Hematopoietic multipotent progenitor cell treated with erythropoietin and hydrocortisone succinate and interleukin-3 and kit ligand, for 17 days (in vitro differentiated cells): ENCODE measurements at regions not wholly inside any gene's neighbourhood (a gene's known extent, or its start where the extent isn't known, plus 50 kb on each side); places are given as distances from the start of the nearest gene placed in this dataset.

ENCODE experiments used
- DNase-seq: peaks from one replicate; pipeline ENCODE4 v3.0.0-alpha.2; 2015; ENCODE audit warnings: low spot score

DNA sequence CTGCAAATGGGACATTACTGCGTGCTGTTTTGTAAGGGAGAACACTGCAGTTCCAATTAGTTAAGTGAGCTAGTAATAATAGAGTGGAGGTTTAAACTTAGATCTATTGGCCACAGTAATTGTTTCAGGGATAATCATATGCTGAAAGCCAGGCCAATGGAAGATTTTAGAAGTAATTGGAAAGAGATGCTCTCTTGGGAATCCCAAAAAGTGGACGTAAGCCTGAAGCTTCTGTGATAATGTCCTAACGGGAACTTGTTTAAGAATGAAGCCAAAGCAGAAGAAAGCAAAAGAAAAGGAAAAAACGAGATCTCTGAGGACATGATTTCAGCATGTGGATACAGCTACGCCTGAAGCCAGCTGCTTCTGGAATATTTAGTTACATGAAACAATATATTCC is 594.6 kb downstream of the SLC4A3 start:
- no peak for DNase-seq

DNA sequence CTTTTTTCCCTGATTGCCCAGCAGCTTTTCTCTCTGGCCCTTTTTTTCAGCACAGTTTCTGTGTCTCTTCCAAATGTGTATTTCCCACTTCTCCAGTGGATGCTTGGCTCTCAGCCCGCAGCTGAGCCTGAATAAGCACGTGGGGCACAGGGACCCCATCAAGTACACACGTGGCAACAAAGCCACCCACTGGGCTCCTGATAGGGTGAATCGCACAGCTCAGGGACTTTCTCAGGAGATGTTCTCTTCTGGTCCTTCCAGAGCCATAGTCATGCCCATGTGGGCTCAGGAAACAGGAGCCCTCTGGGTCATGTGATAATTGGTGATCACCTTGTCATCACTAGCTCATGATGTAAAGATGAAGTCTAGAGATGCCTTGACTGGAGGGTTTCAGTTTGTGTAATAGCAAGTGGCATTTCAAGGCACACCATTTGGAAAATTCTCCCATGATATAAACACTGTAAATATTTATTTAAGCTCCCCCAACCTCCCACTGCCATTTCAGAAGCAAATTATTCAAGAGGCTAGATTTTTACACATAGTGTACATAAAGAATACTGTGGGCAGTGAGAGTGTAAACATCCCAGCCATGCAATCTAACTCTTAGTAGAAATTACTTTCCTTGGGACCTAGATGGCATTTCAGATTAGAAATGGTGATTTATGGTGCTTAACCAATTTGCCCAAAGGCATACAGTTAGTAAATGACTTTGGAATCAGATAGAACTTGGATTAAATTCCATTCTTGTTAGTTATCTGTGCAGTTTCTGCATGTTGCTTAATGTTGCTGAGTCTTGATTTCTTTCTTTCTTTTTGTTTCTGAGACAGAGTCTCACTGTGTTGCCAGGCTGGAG is 597.5 kb downstream of the SLC4A3 start:
- DNase-seq, result no peak

DNA sequence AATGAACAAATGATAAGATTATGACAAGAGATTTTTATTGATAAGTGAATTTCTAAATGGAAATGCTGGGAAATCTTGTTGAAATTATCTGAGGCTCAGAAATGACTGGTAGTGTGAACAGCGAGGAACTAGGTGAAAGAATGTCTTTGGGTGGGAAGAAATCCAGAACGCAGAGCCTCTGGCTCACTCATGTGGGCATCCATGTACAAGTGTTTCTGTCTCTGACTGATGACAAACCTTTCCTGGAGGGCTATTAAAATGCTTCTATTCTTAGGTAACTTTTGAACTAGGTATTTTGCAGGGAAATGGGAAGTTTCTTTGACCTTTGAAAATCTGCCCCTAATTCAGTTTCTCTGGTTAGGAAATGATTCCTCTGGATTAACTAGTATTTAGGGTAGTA is 598.6 kb downstream of the SLC4A3 start:
- no peak for DNase-seq

DNA sequence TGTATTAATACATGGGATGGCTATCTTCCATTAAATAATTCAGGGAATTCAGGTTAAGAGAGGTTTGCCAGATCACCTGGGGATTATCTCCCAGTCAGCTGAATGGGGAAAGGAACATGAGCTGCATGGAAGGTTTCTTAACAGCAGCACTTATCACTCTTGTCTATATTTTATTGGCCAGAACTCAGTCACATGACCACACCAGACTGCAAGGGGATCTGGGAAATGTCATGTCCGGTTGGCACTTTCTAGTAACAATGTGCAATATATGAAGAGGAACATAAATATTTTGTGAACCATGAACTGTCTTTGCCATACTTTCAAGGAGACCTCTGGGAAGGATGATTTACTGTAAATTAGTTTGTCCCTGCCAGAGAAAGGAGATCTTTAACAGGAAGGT is 599.1 kb downstream of the SLC4A3 start:
- no peak for DNase-seq

DNA sequence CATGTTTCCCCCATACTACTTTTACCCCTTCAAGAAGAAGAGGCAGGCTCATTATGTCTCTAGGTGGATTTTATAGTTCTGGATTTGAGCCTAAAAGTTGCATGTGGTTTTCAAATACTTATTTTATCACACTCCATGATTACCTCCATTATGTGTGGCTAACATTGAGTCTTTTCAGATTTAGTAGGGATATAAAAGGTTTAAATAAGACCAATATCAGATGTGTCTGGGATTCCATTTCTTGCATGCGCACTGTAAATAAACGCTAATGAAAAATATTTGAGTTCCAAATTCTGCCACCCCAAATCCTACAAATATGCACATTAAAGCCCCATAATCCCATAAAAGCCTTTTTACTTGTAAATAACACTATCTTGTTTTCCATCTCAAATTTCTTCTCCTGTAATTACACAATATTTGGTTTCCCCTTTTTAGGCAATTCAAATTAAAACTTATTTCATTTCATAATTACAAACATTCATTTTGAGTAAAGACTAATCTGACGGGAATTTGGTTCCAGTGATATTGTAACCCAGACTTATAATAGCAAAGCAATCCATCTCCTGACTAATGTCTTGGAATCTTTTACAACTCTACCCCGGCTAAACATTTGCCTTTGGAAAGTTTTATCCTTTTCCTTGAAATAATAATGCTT is 600.0 kb downstream of the SLC4A3 start:
- no peak for DNase-seq

DNA sequence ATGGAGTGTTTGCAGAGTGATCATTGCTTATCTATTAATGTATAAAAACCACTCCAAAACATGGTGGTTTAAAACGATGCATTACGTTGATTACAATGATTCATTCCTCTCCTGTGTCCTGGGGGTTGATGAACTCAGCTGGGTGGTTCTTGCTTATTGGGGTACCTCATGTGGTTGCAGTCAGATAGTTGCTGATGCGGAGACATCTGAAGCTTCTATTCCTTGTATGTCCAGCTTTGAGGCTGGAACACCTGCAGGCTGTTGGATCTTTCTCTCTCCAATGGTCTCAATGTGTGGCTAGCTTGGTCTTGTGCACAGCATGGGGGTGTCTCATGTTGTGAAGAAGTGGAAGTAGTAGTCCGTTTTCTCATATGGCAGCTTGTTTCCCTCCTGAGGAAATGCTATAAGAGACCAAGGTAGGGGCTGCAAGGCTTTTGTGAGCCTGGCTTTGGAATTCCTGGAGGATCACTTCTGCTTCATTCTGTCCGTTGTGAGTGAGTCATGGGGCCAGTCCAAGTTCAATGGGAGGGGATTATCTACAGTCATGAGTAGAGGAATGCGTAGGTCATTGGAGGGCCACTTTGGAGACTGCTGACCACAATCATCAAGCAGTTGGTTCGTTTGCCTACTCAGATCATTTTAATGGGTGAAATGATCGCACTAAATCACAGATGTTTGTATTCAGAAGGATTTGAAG is 601.0 kb downstream of the SLC4A3 start:
- no peak for DNase-seq

DNA sequence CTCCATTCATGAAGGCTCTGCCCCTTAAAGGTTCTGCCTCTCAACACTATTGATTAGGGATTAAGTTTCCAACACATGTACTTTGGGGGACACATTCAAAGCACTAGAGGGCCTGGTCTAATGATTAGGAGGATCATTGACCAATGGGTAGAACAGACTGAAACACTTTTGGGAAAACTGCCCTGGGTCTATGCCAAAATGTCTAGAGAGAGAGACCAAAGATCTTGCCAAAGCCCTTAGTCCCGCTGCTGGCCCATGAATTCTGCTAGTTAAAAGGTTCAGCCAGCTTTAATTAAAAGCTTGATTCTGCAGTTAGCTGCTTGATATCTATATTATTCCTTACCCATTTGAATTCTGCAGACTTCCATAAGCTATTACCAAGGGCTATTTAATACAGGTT is 613.2 kb downstream of the SLC4A3 start:
- DNase-seq, result no peak

DNA sequence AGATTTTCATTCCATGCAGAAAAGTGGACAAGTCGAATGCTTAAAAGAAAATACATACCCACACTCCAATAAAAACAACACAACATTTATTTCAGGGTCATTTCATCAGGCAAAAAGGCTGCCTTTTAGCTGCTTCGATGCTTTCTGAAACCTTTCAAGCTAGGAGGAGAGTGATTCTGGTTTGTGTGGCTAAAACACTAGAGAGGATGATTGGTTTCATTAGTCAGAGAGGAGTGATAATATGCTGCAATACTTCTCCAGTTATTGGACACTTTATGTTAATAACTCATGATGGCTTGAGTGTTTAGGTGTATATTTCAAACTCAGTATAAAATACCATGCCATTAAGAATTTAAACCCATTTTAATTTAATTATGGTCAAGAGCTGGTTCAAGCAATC is 614.0 kb downstream of the SLC4A3 start:
- no peak for DNase-seq

DNA sequence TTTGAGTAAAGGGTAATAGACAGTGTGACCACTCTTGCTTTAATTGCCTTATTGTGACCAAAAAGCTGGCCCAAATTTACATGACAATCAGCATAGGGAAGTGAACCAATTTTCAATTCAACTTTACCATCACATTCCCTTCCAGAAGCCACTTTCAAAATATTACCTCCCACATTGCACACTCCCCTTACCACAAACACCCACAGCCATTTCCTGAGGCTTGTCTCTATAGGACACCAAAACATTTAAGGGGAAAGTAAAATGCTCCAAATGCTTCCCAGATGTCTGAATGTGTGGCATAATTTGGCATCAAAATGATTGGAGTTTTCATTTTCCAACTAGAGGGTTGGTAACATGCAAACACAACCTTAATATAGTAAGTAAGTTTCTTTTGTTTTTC is 616.1 kb downstream of the SLC4A3 start:
- no peak for DNase-seq

DNA sequence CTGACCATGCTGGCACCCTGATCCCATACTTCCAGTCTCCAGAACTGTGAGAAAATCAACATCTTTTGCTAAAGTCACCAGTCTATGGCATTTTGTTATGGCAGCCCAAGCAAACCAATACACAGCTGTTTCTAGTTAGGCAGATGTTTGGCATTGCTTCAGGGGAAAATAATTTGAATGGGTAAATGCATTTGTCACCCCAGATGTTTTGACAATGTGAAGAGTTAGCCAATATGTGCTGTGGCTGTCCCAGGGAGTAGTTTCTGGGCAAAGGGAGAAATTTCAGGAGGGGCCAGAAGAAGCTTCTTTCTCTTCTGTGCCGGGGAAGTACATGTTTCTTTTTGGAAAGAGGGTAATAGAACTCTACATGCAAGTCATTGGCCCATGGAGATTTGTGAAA is 619.0 kb downstream of the SLC4A3 start:
- DNase-seq, result no peak

DNA sequence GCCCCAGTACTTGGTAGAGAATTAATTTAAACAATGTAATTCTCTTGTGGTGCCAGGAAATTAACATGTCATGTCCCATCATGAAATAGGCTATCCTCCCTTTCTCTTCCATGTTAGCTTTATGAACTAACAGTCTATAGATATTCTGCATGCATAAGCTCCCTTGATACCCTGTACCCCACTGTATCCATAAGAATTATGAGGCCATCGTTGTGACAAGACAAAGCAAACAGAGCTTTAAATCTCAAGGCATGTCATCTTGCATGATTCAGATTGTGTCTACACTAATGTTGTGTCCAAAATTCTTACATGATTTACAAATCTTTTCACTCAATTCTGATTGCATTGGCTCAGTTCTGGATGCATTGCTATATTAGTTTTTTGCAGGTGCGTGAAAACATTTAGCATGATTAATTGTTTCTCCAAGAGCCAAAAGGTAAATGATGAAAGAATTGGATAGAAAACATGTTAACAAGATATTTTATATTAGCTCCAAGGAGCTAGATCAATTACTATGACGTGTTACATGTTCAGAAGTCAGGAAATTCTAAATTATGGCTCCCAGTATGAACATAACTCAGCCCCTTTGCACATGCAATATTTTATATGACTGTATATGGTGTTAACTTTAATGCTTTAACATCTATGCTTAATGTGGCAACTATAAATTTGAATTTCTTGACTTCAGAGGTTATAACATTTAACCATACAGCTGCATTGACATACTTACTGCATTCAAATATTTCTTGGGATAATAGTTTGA is 620.3 kb downstream of the SLC4A3 start:
- DNase-seq, result no peak

DNA sequence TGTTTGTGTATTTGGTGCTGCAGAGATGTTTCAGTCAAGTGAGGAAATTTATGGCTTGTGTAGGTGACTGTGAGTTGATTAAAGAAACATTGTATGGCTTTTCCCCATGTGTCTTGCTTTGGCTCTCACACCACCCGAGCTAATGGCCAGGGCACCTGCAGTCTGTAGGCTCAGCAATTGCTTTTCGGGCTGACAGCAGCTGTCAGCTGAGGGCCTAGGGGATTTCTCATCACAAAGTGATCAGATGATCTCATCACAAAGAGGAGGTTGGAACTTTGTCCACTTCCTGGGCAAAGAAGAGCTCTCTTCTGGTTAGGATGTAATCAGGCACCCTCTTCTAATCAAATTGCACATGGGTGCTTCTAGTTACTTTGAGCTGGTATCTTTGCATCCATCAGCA is 632.2 kb downstream of the SLC4A3 start:
- no peak for DNase-seq

DNA sequence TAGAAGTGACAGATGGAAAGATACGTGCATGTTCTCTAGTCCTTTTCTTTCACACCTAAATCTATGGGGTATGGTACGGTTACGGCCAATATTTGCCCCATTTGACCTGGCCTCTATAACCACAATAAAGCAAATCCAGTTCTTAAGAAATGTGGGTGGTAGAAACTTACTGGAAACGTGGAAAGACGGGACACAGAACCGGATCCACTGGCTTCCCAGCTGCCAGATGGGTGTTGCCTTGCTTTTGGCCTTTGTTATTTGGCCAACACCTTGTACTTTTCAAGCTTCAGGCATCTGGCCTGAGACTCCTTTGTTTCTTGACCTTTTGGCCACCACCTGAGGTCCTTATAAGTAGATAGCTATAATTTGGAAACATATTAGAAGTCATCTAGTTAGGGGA is 635.9 kb downstream of the SLC4A3 start:
- DNase-seq, result no peak

DNA sequence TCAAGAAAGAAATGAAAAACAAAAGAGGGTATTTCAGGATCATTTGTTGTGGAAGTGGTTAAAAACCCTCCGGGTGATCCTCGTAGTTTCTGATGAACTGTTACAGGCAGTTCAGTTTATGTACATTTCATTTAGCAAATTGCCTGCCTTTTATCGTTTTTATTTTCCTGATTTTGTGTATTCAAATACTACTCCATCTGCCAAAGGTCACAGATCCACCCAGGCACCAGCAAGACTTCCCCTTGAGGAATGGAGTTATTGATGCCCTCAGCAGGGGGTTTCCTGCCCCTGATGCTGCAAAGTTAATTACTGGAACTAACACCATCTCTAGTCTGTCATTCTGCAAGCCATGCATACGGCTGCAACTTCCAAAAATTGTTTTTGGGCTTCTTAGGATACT is 641.9 kb downstream of the SLC4A3 start:
- DNase-seq, result no peak

DNA sequence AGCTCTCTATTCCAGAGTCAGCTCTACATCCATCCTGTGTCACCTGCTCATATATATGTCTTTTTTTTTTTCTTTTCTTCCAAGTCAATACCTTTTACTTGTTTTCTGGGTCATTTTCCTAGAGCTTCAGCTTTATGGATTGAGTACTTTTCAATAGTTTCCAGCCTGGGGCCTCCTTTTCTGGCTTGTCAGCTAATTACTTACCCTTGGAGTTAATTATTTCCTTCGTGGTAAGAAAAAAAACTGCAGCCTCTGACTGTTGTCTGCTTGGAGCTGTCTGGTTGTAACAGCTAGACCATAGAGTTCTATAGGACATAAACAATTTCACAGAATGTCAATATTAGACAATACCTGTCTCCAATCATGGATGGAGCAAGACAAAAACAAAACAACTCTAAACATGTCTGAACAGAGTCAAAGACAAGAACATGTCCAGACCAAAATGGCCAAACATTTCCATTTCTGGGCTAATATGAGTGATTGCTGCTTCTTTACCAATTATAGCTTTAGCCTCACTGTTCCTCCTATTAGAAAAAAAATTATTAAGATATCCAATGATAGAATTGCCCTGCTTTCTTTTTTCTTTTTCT is 643.1 kb downstream of the SLC4A3 start:
- no peak for DNase-seq

DNA sequence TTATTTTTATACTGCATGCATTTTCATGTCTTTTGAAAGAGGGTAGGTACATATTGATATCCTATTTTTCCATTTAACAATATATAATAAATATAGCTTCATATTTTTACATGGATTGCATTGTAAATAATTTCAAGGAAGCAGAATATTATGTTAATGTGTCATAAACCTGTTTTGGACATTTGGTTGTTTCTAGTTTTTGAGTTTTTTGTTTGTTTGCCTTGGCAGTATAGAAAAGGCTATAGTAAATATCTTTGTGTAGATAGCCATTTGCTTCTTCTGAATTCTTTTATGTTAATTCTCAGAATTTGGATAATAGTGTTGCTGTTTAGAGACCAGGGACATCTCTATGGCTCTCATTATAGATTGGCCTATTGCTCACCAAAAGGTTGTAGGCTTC is 645.2 kb downstream of the SLC4A3 start:
- no peak for DNase-seq

DNA sequence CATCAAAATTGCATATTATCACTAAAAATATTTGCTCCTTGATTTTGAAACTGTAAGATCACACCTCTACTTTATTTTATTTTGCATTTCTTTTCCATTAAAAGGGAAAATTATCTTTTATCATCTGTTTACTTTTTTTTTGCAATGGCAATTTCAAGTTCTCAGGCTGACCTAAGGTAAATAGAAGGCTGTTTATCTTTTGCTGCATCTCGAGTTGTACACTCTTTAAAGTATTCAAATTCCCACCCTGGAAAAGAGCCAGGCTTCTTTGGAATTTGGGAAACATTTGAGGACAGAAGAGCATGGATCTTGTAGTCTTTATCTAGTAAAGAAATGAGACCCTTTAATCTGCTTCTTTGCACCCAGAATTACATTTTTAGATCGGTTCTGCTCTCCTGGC is 645.7 kb downstream of the SLC4A3 start:
- no peak for DNase-seq

DNA sequence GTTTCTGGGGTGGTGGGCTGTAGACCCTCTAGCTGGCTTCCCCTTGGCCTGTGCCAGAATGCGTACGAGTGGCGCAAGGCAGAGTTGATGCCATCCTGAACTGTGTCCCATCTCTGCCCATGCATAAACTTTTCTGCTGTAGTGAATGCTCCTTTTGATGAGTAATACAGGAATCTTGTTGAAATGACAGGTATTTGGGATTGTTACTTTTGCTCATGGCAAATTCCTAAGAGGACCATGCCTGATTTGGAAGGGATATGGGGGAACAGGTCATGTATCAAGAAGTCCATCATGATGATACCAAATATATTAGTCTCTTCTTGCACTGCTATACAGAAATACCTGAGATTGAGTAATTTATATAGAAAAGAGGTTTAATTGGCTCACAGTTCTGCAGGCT is 648.0 kb downstream of the SLC4A3 start:
- no peak for DNase-seq

DNA sequence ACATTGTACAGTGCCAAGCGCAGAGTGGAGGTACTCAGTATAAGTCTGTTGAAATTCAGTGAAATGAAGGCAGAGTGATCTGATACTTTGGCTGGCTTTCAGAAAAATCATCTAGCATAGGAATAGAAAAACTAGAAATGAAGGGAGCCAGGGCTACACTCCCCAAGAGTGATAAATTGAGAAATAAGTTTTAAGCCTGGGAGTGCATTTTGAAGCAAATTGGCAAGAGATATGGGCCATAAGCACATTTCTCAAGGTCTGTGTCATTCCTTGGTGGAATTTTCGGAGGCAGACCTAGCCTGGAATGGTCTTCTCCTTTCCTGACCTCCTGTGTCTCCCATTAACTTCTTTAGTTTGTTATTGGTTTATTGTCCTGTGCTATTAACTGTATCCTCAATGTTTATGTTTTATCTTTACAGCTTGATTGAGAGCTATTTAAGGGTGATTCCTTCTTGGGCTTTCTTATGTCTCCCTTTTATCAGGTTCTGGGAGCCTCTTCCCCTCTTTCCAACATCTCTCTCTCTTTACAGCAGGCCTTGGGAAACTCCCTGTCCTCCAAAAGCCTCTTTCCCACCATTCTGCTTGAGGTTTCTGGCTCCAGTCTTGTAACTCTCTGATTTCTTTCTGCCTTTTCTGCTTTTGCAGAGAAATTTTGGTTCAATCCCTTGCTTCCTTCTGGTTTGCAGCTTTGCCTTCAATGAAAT is 649.5 kb downstream of the SLC4A3 start:
- DNase-seq, result no peak

DNA sequence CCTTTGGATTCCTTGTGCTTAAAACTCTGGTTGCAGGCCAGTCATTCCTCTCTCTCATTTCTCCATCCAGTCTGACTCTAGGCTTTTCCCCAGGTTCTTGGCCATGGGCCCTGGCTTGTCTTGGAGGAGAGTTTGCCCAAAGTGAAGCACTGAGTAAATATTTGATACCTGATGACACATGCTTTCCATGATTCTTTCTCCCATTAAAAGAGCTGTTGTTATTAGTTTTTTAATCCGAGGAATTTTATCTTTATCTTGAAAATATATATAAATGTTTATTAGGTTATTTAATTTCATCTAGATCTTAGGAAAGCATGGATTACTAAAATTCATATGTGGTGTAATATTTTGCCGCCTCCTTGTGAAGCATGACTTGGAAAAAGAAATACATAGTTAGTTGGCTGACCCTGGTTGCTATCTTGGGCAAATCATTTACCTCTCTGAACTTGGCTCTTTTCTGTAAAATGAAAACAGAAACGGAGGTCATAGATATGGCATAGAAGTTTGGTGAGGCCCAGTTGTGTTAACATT is 650.1 kb downstream of the SLC4A3 start:
- DNase-seq, result no peak

DNA sequence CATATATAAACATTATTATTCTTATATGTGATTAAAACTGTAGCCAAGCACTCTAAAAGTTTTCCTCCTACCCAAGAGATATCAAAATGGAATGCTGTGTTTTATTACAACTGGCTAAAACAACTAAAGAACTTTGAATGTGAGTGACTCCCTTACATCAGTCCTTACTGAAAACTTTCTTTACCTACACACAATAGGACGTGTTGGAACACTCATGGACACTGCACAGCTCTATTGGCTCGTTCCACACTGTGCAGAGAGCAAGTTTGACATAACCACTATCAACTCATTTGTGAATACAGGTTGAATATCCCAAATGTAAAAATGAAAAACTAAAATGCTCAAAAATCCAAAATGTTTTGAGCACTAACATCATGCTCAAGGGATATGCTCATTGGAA is 650.6 kb downstream of the SLC4A3 start:
- DNase-seq, result no peak
